KMS-11 (cell line): ENCODE measurements at regions not wholly inside any gene's neighbourhood (a gene's known extent, or its start where the extent isn't known, plus 50 kb on each side); places are given as distances from the start of the nearest gene placed in this dataset.

Source experiments
- H2AFZ ChIP-seq: fragments of 200-600 bp; sonication (generic); 2 replicates; pipeline ENCODE4 v1.6.1; 2016; ENCODE audit warnings: antibody characterized with exemption, mixed run types, low read depth
- H3K27ac ChIP-seq: fragments of 200-600 bp; sonication (generic); 2 replicates; pipeline ENCODE4 v1.6.1; 2016; ENCODE audit warnings: mild to moderate bottlenecking, mixed run types
- H3K27me3 ChIP-seq: fragments of 200-600 bp; sonication (generic); 2 replicates; pipeline ENCODE4 v1.6.1; 2017; ENCODE audit warnings: mild to moderate bottlenecking, low read depth, mixed run types, moderate library complexity; ENCODE audit not compliant: insufficient read depth
- H3K36me3 ChIP-seq: fragments of 200-600 bp; sonication (generic); 2 replicates; pipeline ENCODE4 v1.6.1; 2017; ENCODE audit warnings: mild to moderate bottlenecking, mixed run types; ENCODE audit not compliant: insufficient read depth
- H3K4me1 ChIP-seq: fragments of 200-600 bp; sonication (generic); 2 replicates; pipeline ENCODE4 v1.6.1; 2016; ENCODE audit warnings: mild to moderate bottlenecking, low read depth, mixed run types; ENCODE audit not compliant: poor library complexity, severe bottlenecking
- H3K4me2 ChIP-seq: fragments of 200-600 bp; sonication (generic); 2 replicates; pipeline ENCODE4 v1.7.0; 2016; ENCODE audit warnings: mild to moderate bottlenecking, mixed run types
- H3K4me3 ChIP-seq: fragments of 200-600 bp; sonication (generic); IDR thresholded peaks from 2 replicates; pipeline ENCODE4 v1.6.1; 2017; ENCODE audit warnings: low read depth, low read length, mixed read lengths; ENCODE audit not compliant: insufficient read depth
- H3K79me2 ChIP-seq: fragments of 200-600 bp; sonication (generic); 2 replicates; pipeline ENCODE4 v1.6.1; 2016; ENCODE audit warnings: low read depth, mixed run types; ENCODE audit not compliant: insufficient read depth
- H3K9ac ChIP-seq: fragments of 200-600 bp; sonication (generic); 2 replicates; pipeline ENCODE4 v1.6.1; 2016; ENCODE audit warnings: mild to moderate bottlenecking, mixed run types
- H4K20me1 ChIP-seq: fragments of 200-600 bp; sonication (generic); 2 replicates; pipeline ENCODE4 v1.6.1; 2016; ENCODE audit warnings: mild to moderate bottlenecking, mixed run types; ENCODE audit not compliant: insufficient read depth
- CTCF ChIP-seq: fragments of 200-600 bp; sonication (generic); conservative IDR thresholded peaks from 2 replicates; pipeline ENCODE4 v1.6.1; 2017; ENCODE audit warnings: low read depth, mild to moderate bottlenecking, antibody characterized with exemption, low read length, moderate library complexity, mixed read lengths

DNA sequence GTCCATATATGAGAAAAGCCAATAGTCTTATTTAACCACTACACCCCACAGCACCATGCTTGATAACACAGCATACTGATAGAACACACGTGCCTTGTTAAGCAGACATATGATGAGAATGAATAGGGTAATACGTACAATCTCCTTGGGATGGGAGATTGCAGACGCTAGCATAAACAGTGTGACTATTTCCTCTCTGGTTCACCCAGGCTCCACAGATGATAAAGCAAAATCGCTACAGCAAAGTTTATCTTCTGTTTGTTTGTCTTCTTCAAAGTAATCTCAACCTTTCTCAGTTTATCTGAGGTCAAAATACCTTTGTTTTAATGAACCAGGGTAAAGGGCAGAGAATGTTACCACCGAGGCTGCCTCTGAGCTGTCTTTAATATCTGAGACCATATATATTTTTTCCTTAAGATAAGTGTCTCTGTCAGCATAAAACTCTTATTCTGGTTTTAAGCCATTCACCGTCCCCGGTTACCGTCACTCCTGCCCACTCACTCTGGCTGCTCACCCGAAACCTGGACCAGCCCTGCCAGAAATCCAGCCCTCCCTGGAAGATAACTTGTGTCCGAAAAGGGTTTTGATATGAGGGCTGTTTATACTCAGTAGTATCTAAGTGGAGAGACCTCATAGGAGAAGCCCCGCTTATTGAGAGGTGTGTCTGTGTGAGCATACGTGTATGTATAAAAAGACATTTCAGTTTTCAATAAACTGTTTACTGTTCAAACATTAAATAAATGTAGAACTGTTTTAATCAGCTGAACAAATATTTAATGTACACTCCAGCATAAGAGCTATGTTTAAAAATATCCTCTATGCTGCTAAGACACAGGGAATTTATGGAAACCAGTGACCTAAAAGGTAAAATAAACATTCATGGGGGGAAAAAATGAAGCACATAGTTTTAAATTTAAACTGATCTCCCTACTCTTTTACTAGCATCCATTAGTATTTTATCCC, 465.4 kb downstream of the RASEF start:
- no peaks in the 10 kb centered on the region for H3K79me2 ChIP-seq
- no peaks in the 10 kb centered on the region for H4K20me1 ChIP-seq
- H3K4me2 ChIP-seq, result no peak overlapping the region
- H3K27me3 ChIP-seq, result no peaks in the 10 kb centered on the region
- H3K27ac ChIP-seq, result no peak overlapping the region
- H3K4me3 ChIP-seq, result no peak overlapping the region
- H3K4me1 ChIP-seq, result no peaks in the 10 kb centered on the region
- H2AFZ ChIP-seq, result no peak overlapping the region
- no peak for TF ChIP-seq CTCF
- no peak overlapping the region for H3K9ac ChIP-seq
- no peaks in the 10 kb centered on the region for H3K36me3 ChIP-seq

DNA sequence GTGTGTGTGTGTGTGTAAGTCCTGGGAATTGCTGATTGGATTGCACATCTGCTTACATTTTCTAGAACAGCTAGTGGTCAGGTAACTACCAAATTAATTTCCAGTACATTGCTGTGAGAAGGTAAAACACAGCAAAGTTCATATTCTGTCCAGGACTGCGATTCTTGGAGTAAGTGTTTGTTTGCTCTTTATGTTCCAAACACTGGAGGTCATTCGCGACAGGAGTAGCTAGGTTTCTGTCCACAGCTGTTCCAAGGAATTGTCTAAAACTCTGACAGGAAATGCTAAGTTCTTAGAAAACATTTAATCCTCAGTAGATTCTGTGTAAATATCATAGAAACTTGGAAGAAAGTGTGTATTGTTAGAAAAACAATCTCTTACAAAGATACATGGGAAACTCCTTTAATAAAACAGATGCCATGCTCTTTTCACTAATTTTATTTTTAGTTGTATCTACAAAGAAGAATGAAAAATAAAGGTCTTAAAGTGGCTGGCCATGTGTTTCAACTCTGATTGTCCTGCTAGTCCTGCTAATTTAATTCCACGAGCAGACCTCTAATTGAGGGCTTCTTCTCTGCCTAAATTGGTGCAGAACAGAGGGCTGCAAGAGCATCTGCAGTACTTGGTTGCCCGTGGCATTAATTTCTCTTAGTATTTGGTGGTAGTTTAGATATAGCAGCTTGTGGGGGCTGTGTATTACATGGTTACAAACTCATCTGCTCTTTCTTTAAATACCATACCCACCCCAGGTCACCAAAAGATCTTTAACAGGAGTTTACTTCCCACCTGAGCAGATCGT, 464.5 kb downstream of the RASEF start:
- Histone ChIP-seq H3K4me2 (no peak overlapping the region), H3K27me3 (no peaks in the 10 kb centered on the region), H3K36me3 (no peaks in the 10 kb centered on the region), H3K9ac (no peak overlapping the region), H3K27ac (no peak overlapping the region), H3K4me3 (no peak overlapping the region), H3K79me2 (no peaks in the 10 kb centered on the region), H4K20me1 (no peaks in the 10 kb centered on the region), H2AFZ (no peak overlapping the region), H3K4me1 (no peaks in the 10 kb centered on the region)
- no peak for TF ChIP-seq CTCF

- Histone ChIP-seq H3K4me3 (no peak overlapping the region), H3K27ac (no peak overlapping the region), H2AFZ (no peak overlapping the region), H3K9ac (no peak overlapping the region), H3K36me3 (no peaks in the 10 kb centered on the region), H4K20me1 (no peaks in the 10 kb centered on the region), H3K4me2 (no peak overlapping the region), H3K4me1 (peaks cover 8% of the 10 kb centered on the region), H3K27me3 (no peaks in the 10 kb centered on the region), H3K79me2 (no peaks in the 10 kb centered on the region)
- no peak for TF ChIP-seq CTCF
These were observed 463.5 kb downstream of the RASEF start for GRCh38 chr9:82599336-82599949.

- no peak overlapping the region for H2AFZ ChIP-seq
- H3K27ac ChIP-seq, result no peak overlapping the region
These were observed 462.2 kb downstream of the RASEF start for GRCh38 chr9:82600536-82601292.

More at GRCh38 chr9:82600536-82601292, 462.2 kb downstream of the RASEF start:
- Histone ChIP-seq H3K79me2 (no peaks in the 10 kb centered on the region), H3K9ac (no peak overlapping the region), H4K20me1 (no peaks in the 10 kb centered on the region), H3K4me3 (no peak overlapping the region), H3K27me3 (no peaks in the 10 kb centered on the region), H3K4me1 (peaks cover 18% of the 10 kb centered on the region), H3K36me3 (no peaks in the 10 kb centered on the region), H3K4me2 (no peak overlapping the region)
- no peak for TF ChIP-seq CTCF
